Keratinocyte (primary cell): ENCODE measurements at regions not wholly inside any gene's neighbourhood (a gene's known extent, or its start where the extent isn't known, plus 50 kb on each side); places are given as distances from the start of the nearest gene placed in this dataset.

ENCODE experiments used
- CTCF ChIP-seq, 3 experiments: IDR thresholded peaks in 1 of 3; conservative IDR thresholded peaks in 1 of 3; optimal IDR thresholded peaks in 1 of 3; 2 replicates in 2 of 3; 3 replicates in 1 of 3; pipeline versions ENCODE3 to v1.5.1; 2011; ENCODE audit warnings: low read length in 3 of 3, mild to moderate bottlenecking in 3 of 3, moderate library complexity in 2 of 3, control low read depth in 1 of 3, inconsistent platforms in 1 of 3; ENCODE audit not compliant: insufficient read depth in 2 of 3; ENCODE audit errors: extremely low read depth in 1 of 3
- EZH2 ChIP-seq: IDR thresholded peaks from one replicate; pipeline ENCODE4 v1.6.1; 2012; ENCODE audit warnings: inconsistent platforms, mild to moderate bottlenecking, low read length, moderate library complexity

DNA sequence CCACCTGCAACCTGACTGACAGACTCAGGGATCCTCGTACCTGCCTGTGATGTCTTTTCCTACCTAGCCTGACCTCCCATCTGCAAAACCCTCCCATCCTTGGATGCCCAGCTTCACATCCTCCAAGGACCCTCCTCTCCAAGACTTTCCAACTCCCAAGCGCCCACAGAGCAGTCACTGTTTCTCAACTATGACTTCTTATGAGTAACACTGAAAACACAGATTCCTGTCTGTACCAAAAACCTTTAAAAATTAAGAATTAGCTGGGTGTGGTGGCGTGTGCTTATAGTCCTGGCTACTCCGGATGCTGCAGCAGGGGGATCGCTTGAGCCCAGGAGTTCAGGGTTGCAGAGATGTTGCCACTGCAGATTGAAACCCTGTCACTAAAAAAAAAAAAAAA, 181.9 kb downstream of the PSMG1 start:
- TF ChIP-seq CTCF (optimal IDR thresholded peaks at IDR 0.05 in 1 of 3, IDR thresholded peaks at IDR 0.05 in 1 of 3, conservative IDR thresholded peaks at IDR 0.05 in 1 of 3; ENCODE audit: extremely low read depth in 1 of 3, insufficient read depth in 2 of 3, low read length in 3 of 3) = no peak
- no peak for TF ChIP-seq EZH2
